ENCODE measurements at regions not wholly inside any gene's neighbourhood (a gene's known extent, or its start where the extent isn't known, plus 50 kb on each side); places are given as distances from the start of the nearest gene placed in this dataset.

DNA sequence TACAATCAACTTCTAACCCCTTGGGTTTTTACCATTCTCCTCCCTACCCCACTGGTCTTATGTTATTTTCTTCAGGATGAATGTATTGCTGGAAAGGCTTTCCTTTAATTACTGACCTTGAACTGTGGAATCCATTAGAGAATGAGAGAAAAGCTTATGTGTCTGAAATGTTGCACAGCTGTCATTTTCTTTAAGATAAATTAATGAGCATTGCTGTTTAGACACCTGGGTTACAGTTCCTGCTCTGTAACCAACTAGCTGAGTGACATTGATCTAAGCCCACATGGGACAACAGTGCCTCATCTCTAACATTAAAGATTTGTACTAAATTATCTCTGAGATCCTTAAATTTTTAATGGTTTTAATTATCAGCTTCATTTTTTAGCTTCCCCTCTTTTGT is 507.0 kb downstream of the TAF11L14 start:
- Mint-ChIP-seq H3K9me3 (peaks cover 25% of the 10 kb centered on the region), H3K36me3 (ENCODE audit: low read depth) (no peaks in the 10 kb centered on the region), H3K27me3 (ENCODE audit: insufficient read depth) (no peaks in the 10 kb centered on the region), H3K4me3 (no peak overlapping the region), H3K4me1 (ENCODE audit: low read depth) (no peaks in the 10 kb centered on the region), H3K27ac (no peak overlapping the region)
- TF ChIP-seq, protein P1, sequence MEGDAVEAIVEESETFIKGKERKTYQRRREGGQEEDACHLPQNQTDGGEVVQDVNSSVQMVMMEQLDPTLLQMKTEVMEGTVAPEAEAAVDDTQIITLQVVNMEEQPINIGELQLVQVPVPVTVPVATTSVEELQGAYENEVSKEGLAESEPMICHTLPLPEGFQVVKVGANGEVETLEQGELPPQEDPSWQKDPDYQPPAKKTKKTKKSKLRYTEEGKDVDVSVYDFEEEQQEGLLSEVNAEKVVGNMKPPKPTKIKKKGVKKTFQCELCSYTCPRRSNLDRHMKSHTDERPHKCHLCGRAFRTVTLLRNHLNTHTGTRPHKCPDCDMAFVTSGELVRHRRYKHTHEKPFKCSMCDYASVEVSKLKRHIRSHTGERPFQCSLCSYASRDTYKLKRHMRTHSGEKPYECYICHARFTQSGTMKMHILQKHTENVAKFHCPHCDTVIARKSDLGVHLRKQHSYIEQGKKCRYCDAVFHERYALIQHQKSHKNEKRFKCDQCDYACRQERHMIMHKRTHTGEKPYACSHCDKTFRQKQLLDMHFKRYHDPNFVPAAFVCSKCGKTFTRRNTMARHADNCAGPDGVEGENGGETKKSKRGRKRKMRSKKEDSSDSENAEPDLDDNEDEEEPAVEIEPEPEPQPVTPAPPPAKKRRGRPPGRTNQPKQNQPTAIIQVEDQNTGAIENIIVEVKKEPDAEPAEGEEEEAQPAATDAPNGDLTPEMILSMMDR (IDR thresholded peaks at IDR 0.05) = no peak
- DNase-seq = no peak

DNA sequence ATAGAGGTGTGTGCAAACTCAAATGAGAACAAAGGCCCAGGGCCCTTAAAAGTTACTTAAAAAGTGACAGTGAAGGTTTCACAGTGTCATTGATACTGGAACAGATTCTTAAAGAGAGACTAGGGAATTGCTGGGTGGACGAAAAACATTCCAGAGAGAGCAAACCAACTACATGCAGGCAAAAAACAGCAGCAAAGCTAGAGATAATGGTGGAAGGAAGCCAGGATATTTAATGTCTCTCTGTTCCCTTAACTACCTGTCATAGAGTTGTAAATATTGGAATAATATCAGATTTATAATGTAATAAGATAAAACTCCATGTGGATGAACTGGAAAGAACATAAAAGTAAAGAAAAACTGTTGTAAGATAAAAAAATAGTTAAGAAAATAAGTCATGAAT is 508.6 kb downstream of the TAF11L14 start:
- H3K36me3 Mint-ChIP-seq (ENCODE audit: low read depth) = no peaks in the 10 kb centered on the region
- no peak for DNase-seq
- TF ChIP-seq, protein P1 (IDR thresholded peaks at IDR 0.05) = no peak
- H3K9me3 Mint-ChIP-seq = peaks cover 24% of the 10 kb centered on the region
- no peaks in the 10 kb centered on the region for H3K27me3 Mint-ChIP-seq (ENCODE audit: insufficient read depth)
- H3K27ac Mint-ChIP-seq = no peak overlapping the region
- H3K4me1 Mint-ChIP-seq (ENCODE audit: low read depth) = no peaks in the 10 kb centered on the region
- no peak overlapping the region for H3K4me3 Mint-ChIP-seq

DNA sequence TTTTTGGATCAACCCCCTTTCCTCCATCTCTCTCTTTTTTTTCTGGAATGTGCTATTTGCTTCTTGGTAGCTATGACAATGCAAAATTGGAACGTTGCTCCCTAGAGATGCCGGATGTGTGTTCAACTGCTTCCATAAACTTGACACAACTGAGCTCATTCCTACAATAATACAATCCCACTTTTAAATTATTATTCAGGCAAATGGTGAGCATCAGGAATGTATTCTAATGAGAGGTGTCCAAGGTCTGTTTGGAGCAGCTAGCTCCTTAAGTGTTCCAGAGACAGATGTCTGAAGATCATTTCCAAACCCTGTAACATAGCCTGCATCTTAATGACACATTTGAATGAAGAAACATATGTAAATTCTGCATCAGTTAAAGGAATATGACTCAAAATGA is 518.4 kb downstream of the TAF11L14 start:
- H3K4me3 Mint-ChIP-seq = no peak overlapping the region
- no peaks in the 10 kb centered on the region for H3K27me3 Mint-ChIP-seq (ENCODE audit: insufficient read depth)
- no peak for DNase-seq
- no peak overlapping the region for H3K27ac Mint-ChIP-seq
- H3K4me1 Mint-ChIP-seq (ENCODE audit: low read depth) = no peaks in the 10 kb centered on the region
- TF ChIP-seq, protein P1 (IDR thresholded peaks at IDR 0.05) = no peak
- peaks cover 20% of the 10 kb centered on the region for H3K9me3 Mint-ChIP-seq
- no peaks in the 10 kb centered on the region for H3K36me3 Mint-ChIP-seq (ENCODE audit: low read depth)

DNA sequence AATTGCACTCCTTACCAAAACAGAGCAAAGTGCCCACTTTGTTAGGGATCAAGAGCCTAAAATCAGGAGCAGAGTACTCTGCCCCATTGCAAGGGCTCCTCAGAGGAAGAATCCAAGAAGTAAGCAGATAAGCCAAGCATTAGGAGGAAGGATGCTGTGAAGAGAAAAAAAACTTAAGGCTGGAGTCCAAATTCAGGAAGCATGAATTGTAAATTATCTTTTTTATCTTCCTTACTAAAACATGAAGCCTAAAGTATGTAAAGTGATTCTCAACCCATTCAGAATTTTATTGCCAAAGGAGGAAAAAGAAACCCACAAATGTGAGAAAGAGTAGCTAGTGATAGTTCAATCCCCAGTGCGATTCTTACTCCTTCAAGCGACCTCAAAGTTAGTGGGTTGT is 523.9 kb downstream of the TAF11L14 start:
- Mint-ChIP-seq H3K27me3 (ENCODE audit: insufficient read depth) (no peaks in the 10 kb centered on the region), H3K9me3 (peaks cover 45% of the 10 kb centered on the region), H3K4me3 (no peak overlapping the region), H3K4me1 (ENCODE audit: low read depth) (no peaks in the 10 kb centered on the region), H3K27ac (no peak overlapping the region), H3K36me3 (ENCODE audit: low read depth) (no peaks in the 10 kb centered on the region)
- TF ChIP-seq, protein P1 (IDR thresholded peaks at IDR 0.05) = no peak
- DNase-seq = no peak

DNA sequence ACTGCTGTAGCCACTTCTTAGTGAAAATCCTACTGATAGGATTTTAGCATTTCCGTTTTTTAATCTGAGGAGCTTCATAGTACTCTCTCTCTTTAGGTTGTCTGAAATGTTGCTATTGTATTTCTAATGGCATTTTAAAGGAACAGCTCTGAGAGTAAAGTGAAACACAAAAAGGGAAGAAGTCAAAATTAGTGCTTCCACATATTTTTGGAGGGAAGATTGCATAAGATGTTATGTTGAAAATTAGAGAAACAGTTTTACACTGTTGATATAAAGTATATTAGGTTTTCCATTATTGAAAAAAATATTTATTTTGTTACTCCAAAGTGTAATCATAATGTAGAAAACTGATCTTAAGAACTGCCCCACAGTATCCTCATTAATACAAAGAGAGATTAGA is 525.1 kb downstream of the TAF11L14 start:
- Mint-ChIP-seq H3K4me3 (no peak overlapping the region), H3K27ac (no peak overlapping the region), H3K36me3 (ENCODE audit: low read depth) (no peaks in the 10 kb centered on the region), H3K4me1 (ENCODE audit: low read depth) (no peaks in the 10 kb centered on the region), H3K9me3 (peaks cover 45% of the 10 kb centered on the region), H3K27me3 (ENCODE audit: insufficient read depth) (no peaks in the 10 kb centered on the region)
- TF ChIP-seq, protein P1 (IDR thresholded peaks at IDR 0.05) = no peak
- no peak for DNase-seq

DNA sequence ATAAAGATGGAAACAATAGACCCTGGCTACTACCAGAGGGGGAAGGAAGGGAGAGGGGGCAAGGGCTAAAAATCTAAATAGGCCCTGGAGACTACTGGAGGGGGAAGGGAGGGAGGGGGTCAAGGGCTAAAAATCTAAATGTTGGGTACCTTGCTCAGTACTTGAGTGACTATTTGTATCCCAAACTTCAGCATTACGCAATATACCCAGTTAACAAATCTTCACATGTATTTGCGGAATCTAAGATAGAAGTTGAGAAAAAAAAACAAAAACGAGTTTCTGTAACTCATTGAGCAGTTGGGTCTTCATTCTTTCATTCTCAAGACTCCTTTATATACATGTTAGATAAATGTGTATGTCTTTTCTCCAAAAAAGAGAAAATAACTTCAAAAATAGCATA is 537.4 kb downstream of the TAF11L14 start:
- Mint-ChIP-seq H3K27ac (no peak overlapping the region), H3K4me3 (no peak overlapping the region), H3K27me3 (ENCODE audit: insufficient read depth) (no peaks in the 10 kb centered on the region), H3K9me3 (peaks cover 18% of the 10 kb centered on the region), H3K4me1 (ENCODE audit: low read depth) (no peaks in the 10 kb centered on the region), H3K36me3 (ENCODE audit: low read depth) (no peaks in the 10 kb centered on the region)
- DNase-seq = no peak
- TF ChIP-seq, protein P1 (IDR thresholded peaks at IDR 0.05) = no peak
